ENCODE measurements at regions not wholly inside any gene's neighbourhood (a gene's known extent, or its start where the extent isn't known, plus 50 kb on each side); places are given as distances from the start of the nearest gene placed in this dataset.

DNA sequence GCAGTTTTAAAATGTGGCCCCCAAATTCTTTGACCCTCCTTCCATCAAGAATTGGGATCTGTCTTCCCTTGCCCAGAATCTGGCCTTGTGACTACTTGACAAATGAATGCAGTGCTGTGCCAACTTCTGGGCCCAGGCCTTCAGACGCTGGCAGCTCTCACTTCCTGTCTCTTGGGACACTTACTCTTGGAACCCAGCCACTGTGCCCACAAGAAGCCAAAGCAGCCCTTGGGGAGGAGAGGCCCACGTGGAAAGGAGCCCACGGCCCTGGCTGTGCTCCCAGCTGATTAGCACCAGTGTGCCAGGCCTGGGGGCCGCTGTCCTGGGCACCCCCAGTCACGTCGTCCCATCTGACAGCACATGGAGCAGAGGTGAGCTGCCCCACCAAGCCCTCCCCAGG is 56.6 kb downstream of the RPL37A start:
- H3K4me3 ChIP-seq (ENCODE audit: low read length): no peak overlapping the region
- no peaks in the 10 kb centered on the region for H4K20me1 ChIP-seq (ENCODE audit: low read length)
- no peaks in the 10 kb centered on the region for H3K27me3 ChIP-seq (ENCODE audit: low read length)
- ChIA-PET CTCF (no interaction called here), POLR2A (ENCODE audit: unreplicated experiment) (no interaction called here)
- no peak overlapping the region for H2AFZ ChIP-seq (ENCODE audit: low read length)
- H3K4me1 ChIP-seq (ENCODE audit: insufficient read depth, low read length): peaks cover 33% of the 10 kb centered on the region
- H3K9ac ChIP-seq (ENCODE audit: low read length): no peak overlapping the region
- no peaks in the 10 kb centered on the region for H3K9me2 ChIP-seq (replicated peaks; ENCODE audit: low read length)
- H3F3A ChIP-seq (ENCODE audit: low read length, unreplicated experiment): no peaks in the 10 kb centered on the region
- DNase-seq (peak; percentile 63), ATAC-seq (no peak)
- H3K9me3 ChIP-seq (ENCODE audit: low read length): no peaks in the 10 kb centered on the region
- no peaks in the 10 kb centered on the region for H3K36me3 ChIP-seq (ENCODE audit: low read depth, low read length)
- no peak overlapping the region for H3K27ac ChIP-seq (ENCODE audit: low read length)
- TF ChIP-seq EZH2 (IDR thresholded peaks at IDR 0.05; ENCODE audit: low read length, unreplicated experiment): no peak
- no peak for TF ChIP-seq EZH2phosphoT487 (IDR thresholded peaks at IDR 0.05; ENCODE audit: borderline replicate concordance, low read length)
- TF ChIP-seq, protein P1, sequence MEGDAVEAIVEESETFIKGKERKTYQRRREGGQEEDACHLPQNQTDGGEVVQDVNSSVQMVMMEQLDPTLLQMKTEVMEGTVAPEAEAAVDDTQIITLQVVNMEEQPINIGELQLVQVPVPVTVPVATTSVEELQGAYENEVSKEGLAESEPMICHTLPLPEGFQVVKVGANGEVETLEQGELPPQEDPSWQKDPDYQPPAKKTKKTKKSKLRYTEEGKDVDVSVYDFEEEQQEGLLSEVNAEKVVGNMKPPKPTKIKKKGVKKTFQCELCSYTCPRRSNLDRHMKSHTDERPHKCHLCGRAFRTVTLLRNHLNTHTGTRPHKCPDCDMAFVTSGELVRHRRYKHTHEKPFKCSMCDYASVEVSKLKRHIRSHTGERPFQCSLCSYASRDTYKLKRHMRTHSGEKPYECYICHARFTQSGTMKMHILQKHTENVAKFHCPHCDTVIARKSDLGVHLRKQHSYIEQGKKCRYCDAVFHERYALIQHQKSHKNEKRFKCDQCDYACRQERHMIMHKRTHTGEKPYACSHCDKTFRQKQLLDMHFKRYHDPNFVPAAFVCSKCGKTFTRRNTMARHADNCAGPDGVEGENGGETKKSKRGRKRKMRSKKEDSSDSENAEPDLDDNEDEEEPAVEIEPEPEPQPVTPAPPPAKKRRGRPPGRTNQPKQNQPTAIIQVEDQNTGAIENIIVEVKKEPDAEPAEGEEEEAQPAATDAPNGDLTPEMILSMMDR (conservative IDR thresholded peaks at IDR 0.05; ENCODE audit: low read depth, low read length): no peak
- no peaks in the 10 kb centered on the region for H3K79me2 ChIP-seq (ENCODE audit: low read length)
- no peak overlapping the region for H3K4me2 ChIP-seq (ENCODE audit: low read length)
- intact Hi-C loops (cut with micrococcal nuclease): no loop called here
- no TSS peak for BruUV-seq (replicated peaks)

DNA sequence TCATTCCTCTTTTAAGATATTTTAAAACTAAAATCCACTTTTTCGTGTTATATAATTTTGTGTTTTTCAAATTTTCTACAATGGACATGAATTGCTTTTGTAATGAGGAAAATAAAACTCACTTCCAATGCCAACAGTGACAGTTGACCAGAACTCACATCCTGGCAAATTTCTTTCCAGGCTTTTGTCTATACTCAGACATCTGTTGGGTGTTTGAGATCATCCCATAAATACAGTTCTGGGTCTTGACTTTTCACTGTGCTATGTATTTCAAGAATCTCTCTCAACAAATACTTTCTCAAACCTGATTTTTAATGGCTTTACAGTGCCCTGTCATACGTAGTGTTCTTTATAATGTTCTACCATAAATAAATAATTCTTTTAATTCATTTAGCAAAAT is 57.6 kb downstream of the RPL37A start:
- no peak overlapping the region for H2AFZ ChIP-seq (ENCODE audit: low read length)
- no peak overlapping the region for H3K4me3 ChIP-seq (ENCODE audit: low read length)
- no peaks in the 10 kb centered on the region for H3K79me2 ChIP-seq (ENCODE audit: low read length)
- H3K27ac ChIP-seq (ENCODE audit: low read length): no peak overlapping the region
- H3F3A ChIP-seq (ENCODE audit: low read length, unreplicated experiment): no peaks in the 10 kb centered on the region
- no TSS peak for BruUV-seq (replicated peaks)
- no peaks in the 10 kb centered on the region for H4K20me1 ChIP-seq (ENCODE audit: low read length)
- no peak for TF ChIP-seq EZH2 (IDR thresholded peaks at IDR 0.05; ENCODE audit: low read length, unreplicated experiment)
- TF ChIP-seq EZH2phosphoT487 (IDR thresholded peaks at IDR 0.05; ENCODE audit: borderline replicate concordance, low read length): no peak
- TF ChIP-seq, protein P1 (conservative IDR thresholded peaks at IDR 0.05; ENCODE audit: low read depth, low read length): no peak
- no peaks in the 10 kb centered on the region for H3K36me3 ChIP-seq (ENCODE audit: low read depth, low read length)
- H3K9me3 ChIP-seq (ENCODE audit: low read length): no peaks in the 10 kb centered on the region
- DNase-seq (no peak), ATAC-seq (no peak)
- H3K9ac ChIP-seq (ENCODE audit: low read length): no peak overlapping the region
- H3K9me2 ChIP-seq (replicated peaks; ENCODE audit: low read length): no peaks in the 10 kb centered on the region
- POLR2A ChIA-PET (ENCODE audit: unreplicated experiment): no interaction called here
- no peaks in the 10 kb centered on the region for H3K27me3 ChIP-seq (ENCODE audit: low read length)
- intact Hi-C loops (cut with micrococcal nuclease): no loop called here
- peaks cover 27% of the 10 kb centered on the region for H3K4me1 ChIP-seq (ENCODE audit: insufficient read depth, low read length)
- CTCF ChIA-PET: no interaction called here
- no peak overlapping the region for H3K4me2 ChIP-seq (ENCODE audit: low read length)

DNA sequence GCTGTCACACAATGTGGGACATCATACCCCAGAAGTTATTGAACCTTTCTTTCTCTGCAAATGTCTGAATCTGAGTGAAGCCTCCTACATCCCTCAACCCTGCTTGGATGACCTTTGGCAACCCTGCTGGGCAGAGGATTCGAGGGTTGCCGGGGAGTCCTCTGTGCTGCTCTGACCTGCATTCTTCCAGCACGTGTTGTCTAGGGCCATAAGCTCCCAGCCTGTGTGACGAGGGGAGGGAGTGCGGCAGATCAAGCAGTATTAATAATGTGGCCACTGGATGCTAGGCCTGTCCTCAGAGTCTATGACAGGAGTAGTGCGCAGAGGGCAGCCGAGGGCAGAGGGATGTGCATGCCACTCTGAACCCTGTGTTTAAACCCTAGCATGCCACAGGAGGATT is 58.8 kb downstream of the RPL37A start:
- CTCF ChIA-PET: interaction anchor here (0.6 kb wide), 1 partner anchor 1128 kb away, joined by 3 read pairs; no protein-coding TSS in a partner anchor
- no peak for ATAC-seq
- Histone ChIP-seq H3K27me3 (ENCODE audit: low read length) (no peaks in the 10 kb centered on the region), H3K36me3 (ENCODE audit: low read depth, low read length) (no peaks in the 10 kb centered on the region), H3K9me2 (replicated peaks; ENCODE audit: low read length) (no peaks in the 10 kb centered on the region), H3F3A (ENCODE audit: low read length, unreplicated experiment) (no peaks in the 10 kb centered on the region), H3K27ac (ENCODE audit: low read length) (no peak overlapping the region), H3K79me2 (ENCODE audit: low read length) (no peaks in the 10 kb centered on the region), H4K20me1 (ENCODE audit: low read length) (no peaks in the 10 kb centered on the region), H3K9ac (ENCODE audit: low read length) (no peak overlapping the region), H3K9me3 (ENCODE audit: low read length) (no peaks in the 10 kb centered on the region), H3K4me1 (ENCODE audit: insufficient read depth, low read length) (peaks cover 16% of the 10 kb centered on the region; the same call in 1 of the 2 replicates), H3K4me3 (ENCODE audit: low read length) (no peak overlapping the region), H2AFZ (ENCODE audit: low read length) (no peak overlapping the region), H3K4me2 (ENCODE audit: low read length) (no peak overlapping the region)
- POLR2A ChIA-PET (ENCODE audit: unreplicated experiment): no interaction called here
- intact Hi-C loops (cut with micrococcal nuclease): no loop called here
- no peak for DNase-seq
- TF ChIP-seq, protein P1 (conservative IDR thresholded peaks at IDR 0.05; ENCODE audit: low read depth, low read length): no peak
- TF ChIP-seq EZH2phosphoT487 (IDR thresholded peaks at IDR 0.05; ENCODE audit: borderline replicate concordance, low read length): no peak
- no peak for TF ChIP-seq EZH2 (IDR thresholded peaks at IDR 0.05; ENCODE audit: low read length, unreplicated experiment)
- no TSS peak for BruUV-seq (replicated peaks)
